Body of pancreas (tissue), 4 donors: ENCODE measurements at regions not wholly inside any gene's neighbourhood (a gene's known extent, or its start where the extent isn't known, plus 50 kb on each side); places are given as distances from the start of the nearest gene placed in this dataset.

Experiments used
- ATAC-seq: fragments of 150-250 bp; one replicate; pipeline ENCODE4 v1.9.1; 2016
- DNase-seq, 4 donors: peaks; one replicate each; pipeline ENCODE4 v3.0.0-alpha.2; 2019
- H3K27ac ChIP-seq, 4 donors: fragments of 200-600 bp; sonication (generic); 1 replicate in 3 of 4; 2 replicates in 1 of 4; pipeline versions ENCODE4 v1.5.1 to v1.6.1; 2016 to 2019; ENCODE audit warnings: mild to moderate bottlenecking in 1 of 4, mixed read lengths in 1 of 4, moderate library complexity in 1 of 4
- H3K27me3 ChIP-seq, 2 donors: fragments of 200-600 bp; sonication (generic); one replicate each; pipeline ENCODE4 v1.6.0; 2016; ENCODE audit warnings: mild to moderate bottlenecking in 1 of 2
- H3K36me3 ChIP-seq, 2 donors: fragments of 200-600 bp; sonication (generic); replicated peaks in 1 of 2; 2 replicates each; pipeline ENCODE4 v1.5.1; 2016; ENCODE audit warnings: low read depth in 2 of 2; ENCODE audit not compliant: insufficient read depth in 1 of 2
- H3K4me1 ChIP-seq: fragments of 200-600 bp; sonication (generic); one replicate; pipeline ENCODE4 v1.6.0; 2016
- H3K4me3 ChIP-seq, 2 donors: fragments of 200-600 bp; sonication (generic); 1 replicate in 1 of 2; 2 replicates in 1 of 2; pipeline ENCODE4 v1.5.1; 2016 to 2019
- H3K9me3 ChIP-seq, 3 donors: fragments of 200-600 bp; sonication (generic); 1 replicate in 2 of 3; 2 replicates in 1 of 3; pipeline ENCODE4 v1.5.1; 2016
- CTCF ChIP-seq, 7 experiments: fragments of 450-650 bp in 4 of 7; fragments of 200-600 bp in 3 of 7; sonication (generic) in 3 of 7; IDR thresholded peaks; one replicate each; pipeline ENCODE4 v1.5.1; 2016 to 2019; ENCODE audit warnings: antibody characterized with exemption in 7 of 7
- POLR2A ChIP-seq, 3 donors: fragments of 450-650 bp; IDR thresholded peaks; one replicate each; pipeline ENCODE4 v1.6.1; 2016; ENCODE audit warnings: antibody characterized with exemption in 3 of 3, mild to moderate bottlenecking in 2 of 3
- WGBS, 2 donors: methylation state at CpG; one replicate each; pipeline ENCODE4 v1.1.5; 2017; 5-methylcytosine and 5-hydroxymethylcytosine counted together
- intact Hi-C: fragments of 100-400 bp; cut with DNase I; formaldehyde crosslinking; loops from one replicate; pipeline ENCODE4 v1.15.1; 2023

GRCh38 chr16:10232757-10233156 is 50.5 kb upstream of the GRIN2A start:
- Histone ChIP-seq H3K4me3 (no peak overlapping the region), H3K4me1 (no peaks in the 10 kb centered on the region), H3K36me3 (no peaks in the 10 kb centered on the region), H3K27ac (no peak overlapping the region), H3K9me3 (peaks cover 0 to 7% (median 0%) of the 10 kb centered on the region in 3 donors), H3K27me3 (no peaks in the 10 kb centered on the region)
- TF ChIP-seq CTCF (IDR thresholded peaks at IDR 0.05) (no peak), POLR2A (IDR thresholded peaks at IDR 0.05) (no peak)
- 70 to 100% methylated on average over 1 of the region's 1 CpG for WGBS, 2 donors
- ATAC-seq (no peak), DNase-seq (no peak)
- intact Hi-C loops = no loop called here

GRCh38 chr16:10239640-10240039 is 57.4 kb upstream of the GRIN2A start:
- Histone ChIP-seq H3K9me3 (no peaks in the 10 kb centered on the region), H3K27ac (no peak overlapping the region), H3K36me3 (no peaks in the 10 kb centered on the region), H3K27me3 (no peaks in the 10 kb centered on the region), H3K4me3 (no peak overlapping the region), H3K4me1 (no peaks in the 10 kb centered on the region)
- intact Hi-C loops = no loop called here
- no peak for DNase-seq
- WGBS, 2 donors = 35 to 43% methylated on average over 8 of the region's 8 CpGs
- TF ChIP-seq CTCF (IDR thresholded peaks at IDR 0.05) = no peak
- TF ChIP-seq POLR2A (IDR thresholded peaks at IDR 0.05) = no peak
- ATAC-seq = no peak

GRCh38 chr16:10240854-10241613 is 58.8 kb upstream of the GRIN2A start:
- Histone ChIP-seq H3K36me3 (no peaks in the 10 kb centered on the region), H3K27me3 (no peaks in the 10 kb centered on the region), H3K4me3 (no peak overlapping the region), H3K9me3 (no peaks in the 10 kb centered on the region), H3K27ac (no peak overlapping the region), H3K4me1 (no peaks in the 10 kb centered on the region)
- ATAC-seq (no peak), DNase-seq (no peak)
- WGBS, 2 donors = 71 to 78% methylated on average over 6 to 7 of the region's 7 CpGs
- TF ChIP-seq POLR2A (IDR thresholded peaks at IDR 0.05) = no peak
- TF ChIP-seq CTCF (IDR thresholded peaks at IDR 0.05) = no peak
- intact Hi-C loops = no loop called here

GRCh38 chr16:10242097-10242496 is 59.9 kb upstream of the GRIN2A start:
- Histone ChIP-seq H3K4me1 (no peaks in the 10 kb centered on the region), H3K4me3 (no peak overlapping the region), H3K9me3 (no peaks in the 10 kb centered on the region), H3K36me3 (no peaks in the 10 kb centered on the region), H3K27ac (no peak overlapping the region), H3K27me3 (no peaks in the 10 kb centered on the region)
- WGBS, 2 donors = 58 to 61% methylated on average over 2 of the region's 2 CpGs
- TF ChIP-seq POLR2A (IDR thresholded peaks at IDR 0.05) = no peak
- no peak for TF ChIP-seq CTCF (IDR thresholded peaks at IDR 0.05)
- ATAC-seq = no peak
- no peak for DNase-seq
- intact Hi-C loops = no loop called here

- intact Hi-C loops = no loop called here
- no peak for DNase-seq
- WGBS, 2 donors = 63 to 84% methylated on average over 6 of the region's 6 CpGs
- no peaks in the 10 kb centered on the region for H3K36me3 ChIP-seq
- TF ChIP-seq CTCF (IDR thresholded peaks at IDR 0.05) (no peak), POLR2A (IDR thresholded peaks at IDR 0.05) (no peak)
- no peaks in the 10 kb centered on the region for H3K4me1 ChIP-seq
- H3K27ac ChIP-seq = no peak overlapping the region
- H3K27me3 ChIP-seq = no peaks in the 10 kb centered on the region
- no peak for ATAC-seq
- H3K9me3 ChIP-seq = no peaks in the 10 kb centered on the region
- no peak overlapping the region for H3K4me3 ChIP-seq
Measured at GRCh38 chr16:10242916-10243315, 60.7 kb upstream of the GRIN2A start.
